Ascending aorta (tissue), 2 donors: ENCODE measurements at regions not wholly inside any gene's neighbourhood (a gene's known extent, or its start where the extent isn't known, plus 50 kb on each side); places are given as distances from the start of the nearest gene placed in this dataset.

ENCODE experiments used
- DNase-seq, 2 donors: peaks; one replicate each; pipeline ENCODE4 v3.0.0-alpha.2; 2019; ENCODE audit warnings: low spot score in 2 of 2
- H3K27ac ChIP-seq, 2 donors: fragments of 200-600 bp; sonication (generic); one replicate each; pipeline ENCODE4 v1.5.1; 2016 to 2017; ENCODE audit warnings: mild to moderate bottlenecking in 1 of 2
- H3K27me3 ChIP-seq: fragments of 200-600 bp; sonication (generic); one replicate; pipeline ENCODE4 v1.5.1; 2017
- H3K36me3 ChIP-seq, 2 donors: fragments of 200-600 bp; sonication (generic); one replicate each; pipeline ENCODE4 v1.5.1; 2016
- H3K4me1 ChIP-seq, 2 donors: fragments of 200-600 bp; sonication (generic); one replicate each; pipeline ENCODE4 v1.5.1; 2016 to 2017; ENCODE audit warnings: mild to moderate bottlenecking in 1 of 2
- H3K4me3 ChIP-seq, 2 donors: fragments of 200-600 bp; sonication (generic); one replicate each; pipeline ENCODE4 v1.5.1; 2016 to 2017; ENCODE audit warnings: mild to moderate bottlenecking in 1 of 2
- H3K9me3 ChIP-seq, 2 donors: fragments of 200-600 bp; sonication (generic); one replicate each; pipeline ENCODE4 v1.5.1; 2016
- CTCF ChIP-seq, 3 experiments: fragments of 200-600 bp in 2 of 3; fragments of 450-650 bp in 1 of 3; sonication (generic) in 2 of 3; IDR thresholded peaks; one replicate each; pipeline ENCODE4 v1.5.1; 2016 to 2019; ENCODE audit warnings: antibody characterized with exemption in 3 of 3, mild to moderate bottlenecking in 1 of 3, moderate library complexity in 1 of 3
- intact Hi-C: fragments of 100-400 bp; cut with DNase I; formaldehyde crosslinking; loops from one replicate; pipeline ENCODE4 v1.15.1; 2023

- DNase-seq = no peak
- Histone ChIP-seq H3K27ac (no peak overlapping the region), H3K36me3 (no peaks in the 10 kb centered on the region), H3K4me1 (no peaks in the 10 kb centered on the region), H3K9me3 (no peaks in the 10 kb centered on the region), H3K27me3 (no peaks in the 10 kb centered on the region), H3K4me3 (no peak overlapping the region)
- TF ChIP-seq CTCF (IDR thresholded peaks at IDR 0.05) = no peak
- intact Hi-C loops = no loop called here
Observed at GRCh38 chr13:109288151-109288709, 498.2 kb downstream of the IRS2 start.

GRCh38 chr13:109287553-109287952 is 498.8 kb downstream of the IRS2 start:
- no peaks in the 10 kb centered on the region for H3K36me3 ChIP-seq
- DNase-seq = no peak
- no peaks in the 10 kb centered on the region for H3K27me3 ChIP-seq
- no peak overlapping the region for H3K4me3 ChIP-seq
- intact Hi-C loops = no loop called here
- no peaks in the 10 kb centered on the region for H3K4me1 ChIP-seq
- no peak for TF ChIP-seq CTCF (IDR thresholded peaks at IDR 0.05)
- no peaks in the 10 kb centered on the region for H3K9me3 ChIP-seq
- no peak overlapping the region for H3K27ac ChIP-seq

GRCh38 chr13:109285586-109285985 is 500.8 kb downstream of the IRS2 start:
- TF ChIP-seq CTCF (IDR thresholded peaks at IDR 0.05) = no peak
- intact Hi-C loops = no loop called here
- H3K36me3 ChIP-seq = no peaks in the 10 kb centered on the region
- no peak for DNase-seq
- no peaks in the 10 kb centered on the region for H3K27me3 ChIP-seq
- no peak overlapping the region for H3K4me3 ChIP-seq
- no peaks in the 10 kb centered on the region for H3K9me3 ChIP-seq
- H3K4me1 ChIP-seq = no peaks in the 10 kb centered on the region
- H3K27ac ChIP-seq = no peak overlapping the region

GRCh38 chr13:109281903-109282635 is 504.3 kb downstream of the IRS2 start:
- no peak overlapping the region for H3K27ac ChIP-seq
- no peaks in the 10 kb centered on the region for H3K27me3 ChIP-seq
- DNase-seq = no peak
- no peaks in the 10 kb centered on the region for H3K9me3 ChIP-seq
- H3K36me3 ChIP-seq = no peaks in the 10 kb centered on the region
- TF ChIP-seq CTCF (IDR thresholded peaks at IDR 0.05) = no peak
- no peaks in the 10 kb centered on the region for H3K4me1 ChIP-seq
- no peak overlapping the region for H3K4me3 ChIP-seq
- intact Hi-C loops = no loop called here

GRCh38 chr13:109281017-109281902 is 505.1 kb downstream of the IRS2 start:
- intact Hi-C loops = no loop called here
- no peak overlapping the region for H3K27ac ChIP-seq
- no peak overlapping the region for H3K4me3 ChIP-seq

More at GRCh38 chr13:109281017-109281902, 505.1 kb downstream of the IRS2 start:
- no peaks in the 10 kb centered on the region for H3K4me1 ChIP-seq
- no peak for TF ChIP-seq CTCF (IDR thresholded peaks at IDR 0.05)
- H3K9me3 ChIP-seq = no peaks in the 10 kb centered on the region
- no peaks in the 10 kb centered on the region for H3K27me3 ChIP-seq
- H3K36me3 ChIP-seq = no peaks in the 10 kb centered on the region
- no peak for DNase-seq
